Peyer's patch (tissue), 4 donors: ENCODE measurements at regions not wholly inside any gene's neighbourhood (a gene's known extent, or its start where the extent isn't known, plus 50 kb on each side); places are given as distances from the start of the nearest gene placed in this dataset.

Experiments
- POLR2A ChIP-seq, 2 donors: fragments of 450-650 bp; IDR thresholded peaks; one replicate each; pipeline ENCODE4 v1.5.1; 2017; ENCODE audit warnings: antibody characterized with exemption in 2 of 2, mild to moderate bottlenecking in 2 of 2, moderate library complexity in 2 of 2
- TF ChIP-seq, protein P1 (sequence below), 6 experiments: fragments of 450-650 bp in 4 of 6; fragments of 200-600 bp in 2 of 6; sonication (generic) in 1 of 6; IDR thresholded peaks; one replicate each; pipeline ENCODE4 v1.5.1; 2017 to 2019; ENCODE audit warnings: antibody characterized with exemption in 6 of 6, mild to moderate bottlenecking in 3 of 6, moderate library complexity in 1 of 6

DNA sequence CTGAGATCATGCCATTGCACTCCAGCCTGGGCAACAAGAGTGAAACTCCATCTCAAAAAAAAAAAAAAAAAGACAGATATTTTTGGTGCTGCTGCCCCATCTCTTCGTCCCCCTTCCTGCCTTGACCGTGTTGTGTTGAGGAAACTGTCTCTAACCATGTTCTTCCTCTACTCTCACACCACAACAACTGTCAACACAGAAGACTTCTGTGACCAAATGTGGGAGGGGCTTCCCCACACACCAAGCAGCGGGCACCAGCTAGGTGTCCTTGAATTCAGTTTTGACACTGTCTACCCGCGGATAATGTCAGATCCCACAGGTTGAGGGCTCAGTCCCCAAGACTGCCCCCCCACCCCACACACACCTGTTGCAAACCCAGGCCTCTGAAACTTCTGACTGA, 104.7 kb upstream of the BCOR start:
- no peak for TF ChIP-seq POLR2A (IDR thresholded peaks at IDR 0.05)
- TF ChIP-seq, protein P1, sequence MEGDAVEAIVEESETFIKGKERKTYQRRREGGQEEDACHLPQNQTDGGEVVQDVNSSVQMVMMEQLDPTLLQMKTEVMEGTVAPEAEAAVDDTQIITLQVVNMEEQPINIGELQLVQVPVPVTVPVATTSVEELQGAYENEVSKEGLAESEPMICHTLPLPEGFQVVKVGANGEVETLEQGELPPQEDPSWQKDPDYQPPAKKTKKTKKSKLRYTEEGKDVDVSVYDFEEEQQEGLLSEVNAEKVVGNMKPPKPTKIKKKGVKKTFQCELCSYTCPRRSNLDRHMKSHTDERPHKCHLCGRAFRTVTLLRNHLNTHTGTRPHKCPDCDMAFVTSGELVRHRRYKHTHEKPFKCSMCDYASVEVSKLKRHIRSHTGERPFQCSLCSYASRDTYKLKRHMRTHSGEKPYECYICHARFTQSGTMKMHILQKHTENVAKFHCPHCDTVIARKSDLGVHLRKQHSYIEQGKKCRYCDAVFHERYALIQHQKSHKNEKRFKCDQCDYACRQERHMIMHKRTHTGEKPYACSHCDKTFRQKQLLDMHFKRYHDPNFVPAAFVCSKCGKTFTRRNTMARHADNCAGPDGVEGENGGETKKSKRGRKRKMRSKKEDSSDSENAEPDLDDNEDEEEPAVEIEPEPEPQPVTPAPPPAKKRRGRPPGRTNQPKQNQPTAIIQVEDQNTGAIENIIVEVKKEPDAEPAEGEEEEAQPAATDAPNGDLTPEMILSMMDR (IDR thresholded peaks at IDR 0.05) = no peak
